ENCODE measurements at regions not wholly inside any gene's neighbourhood (a gene's known extent, or its start where the extent isn't known, plus 50 kb on each side); places are given as distances from the start of the nearest gene placed in this dataset.

DNA sequence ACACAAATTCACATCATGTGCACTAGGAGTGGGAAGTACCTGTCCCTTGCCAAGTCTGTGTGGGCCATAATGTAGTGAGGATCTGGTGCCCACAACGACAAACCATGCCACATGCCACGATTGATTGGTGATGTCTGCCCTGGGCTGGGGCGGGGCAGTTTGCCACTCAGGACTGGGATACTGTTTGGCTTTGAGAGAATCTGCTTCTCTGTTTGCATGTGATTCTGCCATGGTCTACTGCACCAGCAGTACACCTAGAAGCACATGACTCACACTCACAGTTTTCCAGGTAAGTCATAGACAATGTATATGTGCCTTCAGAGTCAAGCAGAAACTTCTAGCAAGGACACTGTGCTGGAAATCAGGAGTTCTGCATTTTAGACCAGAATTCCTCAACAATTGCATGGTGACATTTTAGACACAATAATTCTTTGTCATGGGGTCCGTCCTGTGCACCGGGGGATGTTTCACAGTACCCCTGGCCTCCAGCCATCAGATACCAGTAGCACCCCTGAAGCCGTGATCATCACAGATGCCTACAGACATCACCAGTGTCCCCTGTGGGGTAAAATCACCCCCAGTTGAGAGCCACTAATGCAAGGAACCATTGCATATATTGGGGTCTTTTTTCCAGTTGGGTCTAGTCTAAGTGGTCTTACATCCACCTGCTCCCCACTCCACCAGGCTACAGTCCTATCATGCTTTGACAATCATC lies 278.3 kb downstream of the EIPR1 start:
- DNase-seq, result no peak

DNA sequence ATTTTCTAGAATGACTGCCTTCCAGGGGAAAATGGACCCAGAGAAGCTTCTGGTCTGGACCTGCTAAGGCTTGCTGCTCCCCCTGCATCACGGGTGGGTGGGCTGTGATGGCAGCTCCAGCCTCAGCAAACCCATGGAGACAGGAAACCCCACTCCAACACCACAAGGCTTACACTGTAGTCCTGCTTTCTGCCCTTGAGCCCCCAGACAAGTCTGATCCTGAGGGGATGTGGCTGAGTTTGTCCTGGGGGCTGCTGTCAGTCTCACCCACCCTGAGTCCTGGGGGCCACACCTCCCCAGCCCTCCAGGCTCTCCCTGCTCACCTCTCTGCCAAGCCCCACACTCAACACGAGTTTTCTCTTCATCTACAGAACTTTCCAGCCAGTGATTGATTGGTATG lies 279.4 kb downstream of the EIPR1 start:
- DNase-seq, result no peak

DNA sequence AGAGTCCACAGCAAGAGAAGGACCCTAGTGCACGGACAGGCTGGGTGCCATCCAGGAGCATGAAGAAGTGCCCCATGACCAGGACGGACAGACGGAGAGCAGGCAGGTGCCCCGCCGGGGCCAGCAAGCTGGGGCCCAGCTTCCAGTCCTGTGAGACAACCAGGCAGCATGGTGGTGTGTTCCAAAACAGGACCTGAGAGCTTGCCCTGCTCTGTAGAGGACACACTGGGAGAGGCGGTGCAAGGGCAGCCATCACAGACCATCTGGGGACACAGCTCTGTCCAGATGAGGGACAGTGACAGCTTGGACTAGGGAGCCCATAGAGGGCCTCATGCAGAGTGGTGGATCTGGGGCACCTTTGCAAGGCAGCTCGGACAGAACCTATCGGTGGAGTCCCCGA lies 279.8 kb downstream of the EIPR1 start:
- DNase-seq, result no peak

DNA sequence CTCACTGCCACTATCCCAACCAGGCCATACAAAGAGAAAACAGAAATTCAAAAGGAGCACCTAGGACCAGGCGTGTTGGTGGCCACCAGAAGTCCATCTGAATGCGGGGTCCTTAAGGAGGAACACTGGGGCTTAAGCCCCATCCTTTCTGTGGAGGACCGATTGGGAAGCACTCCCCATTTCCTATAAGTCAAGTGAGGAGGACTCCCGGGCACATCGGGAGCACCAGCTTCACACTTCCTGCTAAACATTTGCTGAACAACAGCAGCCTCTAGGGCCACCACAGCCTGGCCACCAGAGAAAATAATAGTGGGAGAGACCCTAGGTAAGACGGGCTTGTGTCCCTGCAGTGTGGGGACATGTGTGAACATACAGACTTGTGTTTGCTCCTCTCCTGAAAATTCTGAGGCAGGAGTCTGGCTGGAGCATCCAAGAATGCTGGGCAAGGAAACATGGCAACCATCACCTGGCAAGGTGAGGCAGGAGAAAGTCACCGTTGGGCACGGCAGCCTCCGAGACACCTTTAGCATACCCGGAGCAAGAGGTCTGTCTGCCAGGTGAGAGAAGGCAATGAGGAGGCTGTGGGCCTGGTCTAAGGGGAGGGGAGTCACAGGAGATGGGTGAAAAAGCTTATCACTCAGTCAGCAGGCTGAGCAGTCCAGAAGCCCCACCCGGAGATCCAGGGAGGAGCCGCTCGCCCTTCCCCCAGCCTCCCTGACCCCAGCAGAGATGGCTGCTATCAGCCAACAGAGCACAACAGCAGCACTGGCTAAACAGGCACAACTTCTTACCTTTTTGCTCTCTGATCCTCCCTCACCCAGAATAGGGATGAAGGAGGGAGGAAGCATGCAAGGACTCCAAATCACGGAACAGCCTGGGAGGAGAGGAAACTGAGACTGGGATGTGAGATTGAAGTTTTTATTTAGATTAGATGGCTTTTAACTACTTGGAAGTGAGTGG lies 282.3 kb downstream of the EIPR1 start:
- no peak for DNase-seq

DNA sequence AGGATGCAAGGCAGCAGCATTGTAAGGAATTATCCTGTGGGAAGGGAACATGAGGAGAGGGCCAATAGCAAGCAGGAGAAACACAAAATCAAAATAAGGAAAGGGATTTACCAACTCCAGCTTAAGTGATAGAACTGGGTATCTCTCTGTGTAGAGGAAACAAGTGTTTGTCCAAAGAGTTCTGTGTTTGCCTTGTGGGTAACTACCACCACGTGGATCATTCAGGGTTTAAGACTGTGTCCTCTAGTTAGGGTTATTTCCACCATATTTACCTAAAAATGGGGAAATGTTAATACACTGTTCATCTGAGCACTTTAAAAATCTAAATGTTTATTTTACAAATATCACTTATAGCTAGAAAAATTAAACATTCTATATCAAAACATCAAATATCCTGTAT lies 283.3 kb downstream of the EIPR1 start:
- DNase-seq, result no peak

- DNase-seq, result no peak
Measured at GRCh38 chr2:3091696-3092095, 285.9 kb downstream of the EIPR1 start.

DNA sequence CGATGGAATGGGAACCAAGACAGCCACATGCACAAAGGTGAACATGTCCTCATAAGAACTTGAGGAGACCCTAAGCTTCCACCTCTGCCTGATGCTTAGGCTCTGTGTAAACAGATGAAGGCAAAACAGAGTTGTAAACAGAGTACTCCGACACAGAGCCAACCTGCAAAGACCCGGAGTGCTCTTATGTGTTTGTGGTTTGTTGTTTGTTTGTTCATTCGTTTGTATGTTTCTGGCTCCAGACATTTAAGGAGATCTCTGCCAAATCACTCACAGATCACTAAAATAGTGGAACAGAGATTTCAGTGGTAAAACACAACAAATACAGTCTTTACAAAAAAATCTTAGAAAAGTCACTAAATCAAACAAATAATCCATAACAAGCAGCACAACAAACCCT lies 294.9 kb downstream of the EIPR1 start:
- DNase-seq, result no peak

GRCh38 chr2:3079959-3080948 lies 297.4 kb downstream of the EIPR1 start:
- no peak for DNase-seq

DNA sequence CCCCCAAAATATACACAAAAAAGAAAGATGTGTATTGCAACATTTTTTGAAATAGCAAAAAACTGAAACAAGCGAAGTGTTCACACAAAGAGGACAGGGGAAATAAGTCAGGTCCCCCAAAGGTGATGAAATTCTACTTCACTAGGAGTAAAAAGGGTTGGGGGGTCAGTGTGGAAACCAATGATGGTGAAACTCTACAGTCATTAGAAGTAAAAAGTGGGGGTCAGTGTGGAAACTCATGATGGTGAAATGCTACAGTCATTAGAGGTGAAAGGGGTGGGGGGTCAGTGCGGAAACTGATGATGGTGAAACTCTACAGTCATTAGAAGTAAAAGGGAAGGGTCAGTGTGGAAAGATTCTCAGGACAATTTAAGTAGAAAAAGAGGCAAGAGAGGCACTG lies 298.2 kb downstream of the EIPR1 start:
- DNase-seq, result no peak

GRCh38 chr2:3078684-3079083 lies 298.9 kb downstream of the EIPR1 start:
- no peak for DNase-seq

DNA sequence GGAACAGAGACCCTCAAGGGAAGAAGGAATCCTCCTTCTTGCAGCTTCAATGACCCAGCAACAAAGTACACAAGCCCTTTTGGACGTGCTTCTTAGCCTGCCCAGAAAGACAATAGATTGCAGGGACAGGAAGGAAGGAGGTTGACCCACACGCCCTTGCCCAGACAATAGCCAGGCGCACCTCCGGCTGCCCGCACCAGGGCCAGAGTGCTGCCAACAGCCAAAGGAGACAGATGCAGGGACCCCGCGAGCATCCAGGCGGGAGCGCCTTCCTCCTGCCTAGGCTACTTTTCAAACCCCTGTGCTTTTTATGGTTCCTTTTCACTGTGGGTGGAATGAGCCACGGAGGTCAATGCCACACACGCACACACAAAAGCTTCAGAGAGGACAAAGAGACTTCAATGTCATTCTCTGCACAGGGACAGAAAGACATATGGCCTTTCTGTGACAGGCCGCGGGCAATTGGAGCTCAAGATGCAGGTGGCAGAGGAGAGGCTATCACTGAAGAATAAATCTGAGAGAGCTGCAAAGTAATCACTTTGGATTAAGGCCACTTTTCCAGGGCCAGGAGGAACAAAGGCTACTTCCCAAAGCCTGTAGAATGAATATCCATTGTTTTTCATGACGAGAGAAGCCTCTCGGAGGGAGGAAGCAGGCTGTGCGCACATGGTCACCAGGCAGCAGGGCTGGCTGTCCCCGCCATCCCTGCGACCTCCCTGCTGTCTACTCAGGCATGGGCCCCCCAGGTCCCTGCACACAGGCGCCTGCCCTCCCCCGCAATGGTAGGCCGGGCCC lies 300.6 kb downstream of the EIPR1 start:
- DNase-seq, result no peak

- DNase-seq, result no peak
Measured at GRCh38 chr2:3075991-3076340, 301.7 kb downstream of the EIPR1 start.

GRCh38 chr2:3075316-3075990 lies 302.2 kb downstream of the EIPR1 start:
- DNase-seq, result no peak

- no peak for DNase-seq
Measured at GRCh38 chr2:3073704-3074103, 303.9 kb downstream of the EIPR1 start.

GRCh38 chr2:3073041-3073595 lies 304.5 kb downstream of the EIPR1 start:
- no peak for DNase-seq

DNA sequence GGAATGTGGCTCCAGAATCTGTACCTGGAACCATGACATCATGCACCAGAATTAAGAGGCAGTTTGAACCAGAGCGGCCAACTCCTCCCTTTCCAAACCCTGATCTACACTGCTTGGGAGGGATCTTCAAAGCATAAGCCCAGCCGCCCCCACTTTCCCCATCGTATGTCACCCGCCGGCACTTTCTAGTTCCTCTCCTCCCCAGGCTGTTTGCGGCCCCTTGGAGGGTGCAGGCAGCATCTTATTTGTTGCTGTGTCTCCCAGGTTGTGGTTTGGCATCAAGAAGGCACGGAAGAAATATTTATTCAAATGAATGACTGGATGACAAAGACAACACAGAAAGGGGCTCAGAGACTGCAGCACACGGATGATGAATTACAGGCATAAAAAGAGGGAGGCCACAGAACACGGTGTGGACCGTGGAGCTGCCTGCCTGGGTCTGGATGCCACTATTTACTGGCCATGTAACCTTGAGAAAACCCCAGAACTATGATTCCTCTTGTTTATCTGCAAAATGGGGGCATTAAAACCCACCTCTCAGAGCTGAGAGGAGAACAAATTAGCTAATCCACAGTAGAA lies 305.8 kb downstream of the EIPR1 start:
- DNase-seq, result no peak

DNA sequence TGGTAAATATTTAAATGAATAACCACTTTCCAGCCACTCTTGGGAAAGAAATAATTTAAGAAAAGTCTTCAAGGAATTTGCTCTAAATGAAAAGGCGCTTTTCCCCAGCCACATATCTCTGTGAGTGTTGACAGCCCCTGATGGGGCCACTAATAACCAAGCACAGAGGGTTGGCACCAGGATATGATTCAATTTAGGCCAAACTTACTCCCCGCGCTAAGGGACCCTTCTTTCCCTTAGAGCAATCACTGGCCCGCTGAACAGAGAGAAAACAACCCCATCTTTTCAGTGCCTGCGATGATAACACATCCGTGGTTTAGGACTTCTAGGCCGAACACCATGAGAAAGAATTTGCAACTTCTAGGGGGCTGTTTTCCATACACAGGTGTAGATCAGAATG lies 310.8 kb downstream of the EIPR1 start:
- DNase-seq, result no peak

DNA sequence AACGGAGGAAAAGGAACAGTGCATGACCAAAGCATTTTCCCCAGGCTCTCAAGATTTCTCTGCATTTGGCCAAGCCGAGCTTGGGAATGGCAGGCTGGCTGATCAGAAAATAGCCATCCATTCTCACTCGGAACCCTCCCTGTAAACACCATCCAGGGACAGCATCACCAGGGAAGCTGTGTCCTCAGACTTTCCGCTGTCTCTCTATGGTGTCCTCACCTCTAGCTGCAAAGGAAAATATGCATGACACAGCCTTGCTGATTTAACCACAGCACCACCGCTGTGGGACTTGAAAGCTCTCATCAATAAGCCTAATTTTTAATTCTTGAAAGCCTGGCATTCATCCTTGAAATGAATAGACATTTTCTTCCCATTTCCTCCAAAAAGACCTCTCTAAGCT lies 311.7 kb downstream of the EIPR1 start:
- DNase-seq, result no peak

DNA sequence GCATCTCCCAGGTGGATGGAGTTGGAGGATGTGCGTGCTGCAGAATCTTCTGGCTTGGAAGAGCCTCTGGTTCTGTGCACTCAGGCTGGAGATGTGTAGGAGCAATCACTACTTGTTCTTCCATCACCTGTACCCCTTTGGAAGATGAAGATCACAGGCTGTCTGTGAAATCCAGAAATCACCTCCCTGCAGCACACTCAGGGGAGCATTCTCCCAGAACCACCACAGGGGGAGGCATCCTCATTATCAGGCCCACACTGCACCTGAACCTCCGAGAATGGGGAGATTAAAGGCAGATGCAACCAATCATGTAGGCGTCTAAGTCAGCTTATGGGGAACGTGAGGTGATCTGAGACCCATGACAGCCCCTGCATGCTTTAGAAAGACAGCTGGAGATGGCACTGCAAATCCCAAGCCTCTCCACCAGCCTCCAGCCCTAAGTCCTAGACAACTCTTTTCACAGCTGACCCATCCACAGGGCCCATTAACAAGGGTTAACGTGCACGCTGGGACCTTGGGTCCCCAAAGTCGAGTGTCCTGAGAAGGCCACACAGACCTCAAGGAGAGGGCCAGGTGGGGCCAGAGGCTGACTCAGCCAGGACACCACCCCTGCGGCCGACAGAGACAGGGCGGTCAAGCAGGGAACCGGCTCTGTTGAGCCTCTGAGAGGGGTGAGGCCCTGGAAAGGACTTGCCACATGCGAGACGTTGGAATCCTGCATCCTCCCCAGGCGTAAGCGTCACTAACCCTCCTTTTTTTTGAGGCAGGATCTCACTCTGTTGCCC lies 314.9 kb downstream of the EIPR1 start:
- no peak for DNase-seq

- no peak for DNase-seq
Measured at GRCh38 chr2:3060049-3060448, 317.6 kb downstream of the EIPR1 start.

All from NCI-H1694 treated with DMSO at 0.1 percent for 48 hours (cell line).